MCF 10A (cell line): ENCODE measurements at regions not wholly inside any gene's neighbourhood (a gene's known extent, or its start where the extent isn't known, plus 50 kb on each side); places are given as distances from the start of the nearest gene placed in this dataset.

Experiments used
- BruUV-seq: library from RNA; stranded (reverse); fragments of 400-500 nt; replicated peaks from 2 replicates; lab custom pipeline; 2021; lab: Mats Ljungman, UMichigan
- CTCF ChIA-PET: fragments of 300-600 bp; sonication (Branson Sonifier 250); formaldehyde crosslinking; extraction: SDS; loops from one replicate; lab custom pipeline; 2021; ENCODE audit warnings: antibody characterized with exemption, inconsistent platforms; lab: Yijun Ruan, JAX
- POLR2A ChIA-PET: fragments of 300-600, 350-650 bp; sonication (Branson Sonifier 250); formaldehyde crosslinking; extraction: SDS; loops from one replicate; lab custom pipeline; 2020; ENCODE audit warnings: antibody characterized with exemption, inconsistent platforms; lab: Yijun Ruan, JAX
- DNase-seq: peaks from one replicate; pipeline ENCODE4 v3.0.0-alpha.2; 2018; ENCODE audit not compliant: unreplicated experiment
- H3K27ac Mint-ChIP-seq: one replicate; pipeline ENCODE4 v1.8.0; 2022; ENCODE audit warnings: mild to moderate bottlenecking, low read depth, mixed read lengths; ENCODE audit not compliant: unreplicated experiment
- H3K27me3 Mint-ChIP-seq: one replicate; pipeline ENCODE4 v1.8.0; 2022; ENCODE audit warnings: mixed read lengths; ENCODE audit not compliant: insufficient read depth, unreplicated experiment
- H3K36me3 Mint-ChIP-seq: one replicate; pipeline ENCODE4 v1.8.0; 2022; ENCODE audit warnings: mild to moderate bottlenecking, moderate library complexity, mixed read lengths; ENCODE audit not compliant: insufficient read depth, unreplicated experiment
- H3K4me1 Mint-ChIP-seq: one replicate; pipeline ENCODE4 v1.8.0; 2022; ENCODE audit warnings: mixed read lengths; ENCODE audit not compliant: insufficient read depth, unreplicated experiment
- H3K4me3 Mint-ChIP-seq: one replicate; pipeline ENCODE4 v1.8.0; 2022; ENCODE audit warnings: mild to moderate bottlenecking, moderate library complexity, mixed read lengths; ENCODE audit not compliant: unreplicated experiment
- H3K9me3 Mint-ChIP-seq: one replicate; pipeline ENCODE4 v1.8.0; 2022; ENCODE audit warnings: mixed read lengths; ENCODE audit not compliant: unreplicated experiment
- CTCF ChIP-seq: fragments of 200-600 bp; IDR thresholded peaks from one replicate; pipeline ENCODE4 v1.8.0; 2022; ENCODE audit warnings: antibody characterized with exemption, mild to moderate bottlenecking; ENCODE audit not compliant: unreplicated experiment
- intact Hi-C: fragments of 100-400 bp; cut with micrococcal nuclease; formaldehyde crosslinking; loops from 2 replicates; pipeline ENCODE4 v1.14.1; 2022

DNA sequence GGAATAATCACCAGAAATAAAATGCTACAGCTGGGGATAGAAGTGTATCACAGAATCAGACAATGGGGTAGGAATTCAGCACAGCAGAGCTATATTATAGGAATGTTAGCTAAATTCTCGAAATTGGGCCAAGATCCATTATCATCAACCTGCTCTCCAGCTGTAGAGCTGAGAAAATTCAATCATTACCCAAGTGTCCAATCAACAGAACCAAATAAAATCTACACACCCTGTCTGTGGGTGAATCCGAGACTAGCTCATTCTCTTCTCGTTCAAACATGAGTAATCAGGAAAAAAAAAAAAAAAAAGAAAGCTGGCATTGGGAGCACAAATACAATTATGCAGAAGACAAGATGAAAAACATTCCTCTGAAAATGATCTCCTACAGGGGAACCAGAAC is 119.2 kb downstream of the CDC7 start:
- intact Hi-C loops, result no loop called here
- no peak overlapping the region for H3K27ac Mint-ChIP-seq
- no peaks in the 10 kb centered on the region for H3K27me3 Mint-ChIP-seq
- peaks cover 15% of the 10 kb centered on the region for H3K4me1 Mint-ChIP-seq
- TF ChIP-seq CTCF, result no peak
- H3K9me3 Mint-ChIP-seq, result no peaks in the 10 kb centered on the region
- H3K36me3 Mint-ChIP-seq, result no peaks in the 10 kb centered on the region
- ChIA-PET POLR2A (interaction anchor here (0.8 to 1.1 kb wide), 2 partner anchors 9 to 82 kb away, joined by 3 read pairs; no protein-coding TSS in a partner anchor), CTCF (interaction anchor here (1.0 to 2.9 kb wide), 2 partner anchors 8 to 9 kb away, joined by 4 to 9 read pairs; no protein-coding TSS in a partner anchor)
- H3K4me3 Mint-ChIP-seq, result no peak overlapping the region
- no TSS peak for BruUV-seq
- DNase-seq, result no peak

DNA sequence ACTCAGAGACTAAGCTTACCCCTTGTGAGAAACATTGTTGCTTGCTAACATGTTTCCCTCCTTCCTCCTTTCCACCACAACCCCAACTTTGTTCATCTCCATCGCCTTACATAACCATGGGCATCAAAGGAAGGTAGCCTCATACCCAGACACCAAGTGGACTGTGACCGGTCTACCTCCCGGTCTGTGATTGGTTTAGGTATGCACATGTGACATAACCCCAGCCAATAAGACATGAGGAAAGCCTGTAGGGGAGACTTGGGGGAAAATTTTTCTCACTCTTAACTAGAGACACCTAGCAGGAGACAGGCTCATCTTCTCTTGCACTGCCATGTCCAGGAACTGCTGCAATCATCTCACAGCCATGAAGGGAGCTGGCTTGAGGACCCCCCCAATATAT is 120.7 kb downstream of the CDC7 start:
- intact Hi-C loops, result no loop called here
- Mint-ChIP-seq H3K27ac (no peak overlapping the region), H3K9me3 (no peaks in the 10 kb centered on the region), H3K4me1 (peaks cover 15% of the 10 kb centered on the region), H3K36me3 (no peaks in the 10 kb centered on the region), H3K27me3 (no peaks in the 10 kb centered on the region), H3K4me3 (no peak overlapping the region)
- no peak for DNase-seq
- BruUV-seq, result no TSS peak
- TF ChIP-seq CTCF, result no peak
- ChIA-PET POLR2A (no interaction called here), CTCF (interaction anchor here (0.8 to 2.9 kb wide), 4 partner anchors 10 to 306 kb away, joined by 3 to 9 read pairs (median 3); no protein-coding TSS in a partner anchor)

DNA sequence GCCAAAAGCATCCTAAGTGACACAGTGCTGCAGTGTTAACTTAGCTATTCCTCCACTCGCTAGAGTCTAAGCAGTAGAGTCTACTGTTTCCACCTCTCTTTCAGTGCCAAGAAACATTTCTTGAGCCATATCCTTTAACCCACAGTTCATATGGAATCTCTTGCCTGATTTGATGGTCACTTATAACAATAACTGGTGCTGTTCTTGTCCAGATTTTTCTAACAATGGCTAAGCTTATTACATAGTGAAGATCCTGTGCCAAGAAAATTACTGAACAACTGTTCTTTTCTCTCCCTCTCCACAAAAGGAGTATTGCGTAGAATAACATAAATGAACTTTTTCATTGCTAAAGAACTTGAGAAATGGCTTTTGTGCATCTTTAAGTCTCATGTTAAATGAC is 121.3 kb downstream of the CDC7 start:
- ChIA-PET POLR2A (no interaction called here), CTCF (interaction anchor here (0.8 to 2.9 kb wide), 4 partner anchors 10 to 305 kb away, joined by 3 to 9 read pairs (median 3); no protein-coding TSS in a partner anchor)
- Mint-ChIP-seq H3K4me3 (no peak overlapping the region), H3K4me1 (peaks cover 11% of the 10 kb centered on the region), H3K27me3 (no peaks in the 10 kb centered on the region), H3K9me3 (no peaks in the 10 kb centered on the region), H3K27ac (no peak overlapping the region), H3K36me3 (no peaks in the 10 kb centered on the region)
- DNase-seq, result no peak
- TF ChIP-seq CTCF, result no peak
- BruUV-seq, result no TSS peak
- intact Hi-C loops, result no loop called here

DNA sequence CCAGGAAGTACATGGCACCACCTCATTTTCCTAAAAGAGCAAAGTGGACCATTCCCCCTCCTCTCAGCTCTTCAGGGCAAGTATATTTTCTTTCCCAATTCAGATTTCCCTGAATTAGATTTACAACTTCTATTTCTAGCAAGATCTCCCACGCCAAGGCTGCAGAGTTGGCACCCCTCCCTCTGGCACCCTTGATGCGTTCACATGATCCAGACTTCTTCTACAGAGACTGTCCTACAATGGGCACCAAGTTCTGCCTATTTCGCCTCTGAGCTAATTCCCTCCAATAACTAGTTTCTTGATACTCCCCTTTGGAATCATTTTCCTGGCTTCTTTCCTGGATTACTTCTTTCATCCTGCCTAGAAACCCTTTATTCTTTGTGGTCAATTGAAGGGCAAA is 122.0 kb downstream of the CDC7 start:
- no TSS peak for BruUV-seq
- TF ChIP-seq CTCF, result no peak
- intact Hi-C loops, result no loop called here
- POLR2A ChIA-PET, result interaction anchor here (1.6 kb wide), 1 partner anchor 9 kb away, joined by 3 read pairs; no protein-coding TSS in a partner anchor
- no peak for DNase-seq
- Mint-ChIP-seq H3K27ac (no peak overlapping the region), H3K27me3 (no peaks in the 10 kb centered on the region), H3K9me3 (no peaks in the 10 kb centered on the region), H3K36me3 (no peaks in the 10 kb centered on the region), H3K4me1 (peaks cover 9% of the 10 kb centered on the region), H3K4me3 (no peak overlapping the region)
- CTCF ChIA-PET, result interaction anchor here (2.9 kb wide), 1 partner anchor 11 kb away, joined by 9 read pairs; no protein-coding TSS in a partner anchor
